ENCODE measurements at regions not wholly inside any gene's neighbourhood (a gene's known extent, or its start where the extent isn't known, plus 50 kb on each side); places are given as distances from the start of the nearest gene placed in this dataset.
"Not testable (repeated sequence)": the region's sequence is repeated elsewhere in the genome, so short reads cannot be mapped to it uniquely, and the experiment has no call there.

DNA sequence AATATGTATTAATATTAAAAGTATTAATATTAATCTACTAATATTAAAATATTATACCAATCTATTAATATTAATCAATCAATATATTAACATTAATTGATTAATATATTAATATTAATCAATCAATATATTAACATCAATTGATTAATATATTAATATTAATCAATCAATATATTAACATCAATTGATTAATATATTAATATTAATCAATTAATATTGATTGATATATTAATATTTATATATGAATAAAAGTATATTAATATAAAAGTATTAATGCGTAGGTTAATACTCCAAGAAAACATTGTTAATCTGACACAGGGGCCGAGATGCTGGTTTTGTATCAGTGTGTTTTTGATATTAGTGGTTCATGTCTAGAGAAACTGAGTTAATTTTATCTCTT, 1430.1 kb upstream of the SEL1L start:
- no peaks in the 10 kb centered on the region for H3K36me3 ChIP-seq (ENCODE audit: control insufficient read depth, insufficient read depth, low read length)
- H3K27me3 ChIP-seq (ENCODE audit: control insufficient read depth, insufficient read depth, low read length) = no peaks in the 10 kb centered on the region
- DNase-seq (ENCODE audit: low read depth) = no peak
- TF ChIP-seq CTCF (IDR thresholded peaks at IDR 0.05; ENCODE audit: insufficient read depth, low read length, poor library complexity, severe bottlenecking) = no peak
- no peak overlapping the region for H3K4me3 ChIP-seq (ENCODE audit: low read depth, low read length)

- no peak for TF ChIP-seq CTCF (IDR thresholded peaks at IDR 0.05; ENCODE audit: insufficient read depth, low read length, poor library complexity, severe bottlenecking)
- DNase-seq (ENCODE audit: low read depth) = no peak
- Histone ChIP-seq H3K4me3 (ENCODE audit: low read depth, low read length) (no peak overlapping the region), H3K27me3 (ENCODE audit: control insufficient read depth, insufficient read depth, low read length) (no peaks in the 10 kb centered on the region), H3K36me3 (ENCODE audit: control insufficient read depth, insufficient read depth, low read length) (no peaks in the 10 kb centered on the region)
Measured at GRCh38 chr14:82987502-82988124, 1454.0 kb upstream of the SEL1L start.

- H3K4me3 ChIP-seq (ENCODE audit: low read depth, low read length); H3K27me3 ChIP-seq (ENCODE audit: control insufficient read depth, insufficient read depth, low read length); DNase-seq (ENCODE audit: low read depth); H3K36me3 ChIP-seq (ENCODE audit: control insufficient read depth, insufficient read depth, low read length): not testable (repeated sequence)
Measured at GRCh38 chr14:82994547-82994946, 1460.9 kb upstream of the SEL1L start.

GRCh38 chr14:82999802-83000201, 1466.1 kb upstream of the SEL1L start:
- Histone ChIP-seq H3K36me3 (ENCODE audit: control insufficient read depth, insufficient read depth, low read length) (no peaks in the 10 kb centered on the region), H3K27me3 (ENCODE audit: control insufficient read depth, insufficient read depth, low read length) (no peaks in the 10 kb centered on the region), H3K4me3 (ENCODE audit: low read depth, low read length) (no peak overlapping the region)
- TF ChIP-seq CTCF (IDR thresholded peaks at IDR 0.05; ENCODE audit: insufficient read depth, low read length, poor library complexity, severe bottlenecking) = peak; percentile 59
- DNase-seq (ENCODE audit: low read depth) = no peak

DNA sequence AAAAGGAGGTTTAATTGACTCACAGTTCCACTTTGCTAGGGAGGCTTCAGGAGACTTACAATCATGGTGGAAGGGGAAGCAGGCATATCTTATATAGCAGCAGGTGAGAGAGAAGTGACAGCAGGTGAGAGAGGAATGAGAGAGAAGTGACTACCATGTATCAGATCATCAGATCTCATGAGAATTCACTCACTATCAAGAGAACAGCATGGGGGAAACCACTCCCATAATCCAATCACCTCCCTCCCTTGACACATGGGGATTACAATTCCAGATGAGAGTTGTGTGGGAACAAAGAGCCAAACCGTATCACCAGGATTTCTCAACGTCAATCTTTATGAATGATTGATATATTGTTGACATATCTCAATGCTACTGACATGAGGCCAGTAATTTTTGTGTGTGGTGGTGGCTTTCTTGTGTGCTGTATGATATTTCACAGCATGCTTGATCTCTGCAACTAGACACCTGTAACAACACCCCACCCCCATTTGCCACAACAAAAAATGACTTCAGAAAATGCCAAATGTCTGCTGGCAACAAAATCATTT, 1470.9 kb upstream of the SEL1L start:
- Histone ChIP-seq H3K4me3 (ENCODE audit: low read depth, low read length) (no peak overlapping the region), H3K36me3 (ENCODE audit: control insufficient read depth, insufficient read depth, low read length) (no peaks in the 10 kb centered on the region), H3K27me3 (ENCODE audit: control insufficient read depth, insufficient read depth, low read length) (no peaks in the 10 kb centered on the region)
- DNase-seq (ENCODE audit: low read depth) = no peak
- TF ChIP-seq CTCF (IDR thresholded peaks at IDR 0.05; ENCODE audit: insufficient read depth, low read length, poor library complexity, severe bottlenecking) = no peak

DNA sequence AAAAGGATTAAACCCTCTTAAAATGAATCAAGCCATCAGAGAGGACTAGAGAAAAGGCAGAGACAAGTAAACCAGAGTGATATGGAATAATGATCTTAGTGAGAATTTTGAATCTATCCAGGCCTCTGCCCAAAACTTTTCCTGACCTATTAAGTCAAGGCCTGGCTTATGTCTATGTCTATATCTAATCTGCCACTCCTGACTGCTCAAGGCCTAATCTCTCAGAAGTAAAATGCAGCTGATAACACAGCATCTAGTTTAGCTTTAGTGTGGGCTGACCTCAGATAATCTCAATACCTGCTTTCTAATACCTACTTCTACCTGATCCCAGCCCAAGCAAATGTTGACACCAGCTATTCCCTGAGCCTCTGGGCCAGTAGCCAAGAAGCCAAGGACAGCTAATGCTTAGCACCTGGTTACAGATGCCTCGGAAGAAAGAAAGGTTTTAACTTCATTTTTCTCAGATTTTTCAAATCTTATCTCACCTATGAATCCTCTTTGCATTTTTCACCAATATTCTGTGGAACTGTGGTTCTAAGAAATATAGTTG, 1472.5 kb upstream of the SEL1L start:
- no peak for DNase-seq (ENCODE audit: low read depth)
- no peaks in the 10 kb centered on the region for H3K36me3 ChIP-seq (ENCODE audit: control insufficient read depth, insufficient read depth, low read length)
- no peak for TF ChIP-seq CTCF (IDR thresholded peaks at IDR 0.05; ENCODE audit: insufficient read depth, low read length, poor library complexity, severe bottlenecking)
- H3K27me3 ChIP-seq (ENCODE audit: control insufficient read depth, insufficient read depth, low read length) = no peaks in the 10 kb centered on the region
- H3K4me3 ChIP-seq (ENCODE audit: low read depth, low read length) = no peak overlapping the region

GRCh38 chr14:83007052-83007451, 1473.4 kb upstream of the SEL1L start:
- H3K4me3 ChIP-seq (ENCODE audit: low read depth, low read length); H3K27me3 ChIP-seq (ENCODE audit: control insufficient read depth, insufficient read depth, low read length); DNase-seq (ENCODE audit: low read depth); H3K36me3 ChIP-seq (ENCODE audit: control insufficient read depth, insufficient read depth, low read length): not testable (repeated sequence)

Data from kidney epithelial cell (primary cell).